HG02938 (cell line): ENCODE measurements at regions not wholly inside any gene's neighbourhood (a gene's known extent, or its start where the extent isn't known, plus 50 kb on each side); places are given as distances from the start of the nearest gene placed in this dataset.
"Not testable (repeated sequence)": the region's sequence is repeated elsewhere in the genome, so short reads cannot be mapped to it uniquely, and the experiment has no call there.

Experiments
- ATAC-seq: cut with Tn5 transposase; IDR thresholded peaks from one replicate; pipeline ENCODE4 v1.9.1; 2021; ENCODE audit warnings: mild to moderate bottlenecking, moderate library complexity; ENCODE audit not compliant: unreplicated experiment

DNA sequence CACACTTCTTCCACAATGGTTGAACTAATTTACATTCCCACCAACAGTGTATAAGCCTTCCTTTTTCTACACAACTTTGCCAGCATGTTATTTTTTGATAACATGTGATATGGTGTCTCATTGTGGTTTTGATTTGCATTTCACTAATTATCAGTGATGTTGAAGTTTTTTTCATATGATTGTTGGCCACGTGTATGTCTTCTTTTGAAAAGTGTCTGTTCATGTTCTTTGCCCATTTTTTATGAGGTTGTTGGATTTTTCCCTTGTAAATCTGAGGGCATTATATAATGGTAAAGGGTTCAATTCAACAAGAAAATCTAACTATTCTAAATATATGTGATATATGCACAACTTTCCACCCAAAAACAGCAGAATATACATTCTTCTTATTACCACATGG is 153.4 kb upstream of the POGK start:
- not testable (repeated sequence) for ATAC-seq

DNA sequence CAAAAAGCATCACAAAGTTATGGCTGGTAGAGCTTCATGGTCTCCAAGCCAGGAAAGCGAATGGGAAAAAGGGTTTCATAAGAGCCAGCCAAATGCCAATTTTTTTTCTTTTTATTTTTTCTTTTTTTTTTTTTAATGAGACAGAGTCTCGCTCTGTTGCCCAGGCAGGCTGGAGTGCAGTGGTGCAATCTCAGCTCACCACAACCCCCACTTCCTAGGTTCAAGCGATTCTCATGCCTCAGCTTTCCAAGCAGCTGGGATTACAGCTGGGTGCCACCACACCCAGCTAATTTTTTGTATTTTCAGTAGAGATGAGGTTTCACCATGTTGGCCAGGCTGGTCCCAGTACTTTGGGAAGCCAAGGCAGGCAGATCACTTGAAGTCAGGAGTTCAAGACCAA is 148.7 kb upstream of the POGK start:
- ATAC-seq, result not testable (repeated sequence)

DNA sequence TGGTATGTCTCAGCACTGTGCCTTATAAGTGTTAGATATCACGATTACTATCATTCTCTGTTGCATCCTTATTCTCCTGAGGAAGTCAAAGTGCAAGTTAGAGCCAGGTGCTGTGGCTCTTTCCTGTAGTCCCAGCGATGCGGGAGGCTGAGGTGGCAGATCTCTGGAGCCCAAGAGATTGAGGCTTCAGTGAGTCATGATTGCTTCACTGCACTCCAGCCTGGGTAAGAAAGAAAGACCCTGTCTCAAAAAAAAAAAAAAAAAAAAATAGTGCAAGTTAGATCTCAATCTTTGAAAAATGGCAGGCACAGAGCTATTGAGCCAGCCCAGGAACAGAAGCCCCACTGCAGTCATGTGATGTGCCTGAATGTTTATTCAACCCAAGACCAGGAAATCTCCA is 147.8 kb upstream of the POGK start:
- no peak for ATAC-seq

DNA sequence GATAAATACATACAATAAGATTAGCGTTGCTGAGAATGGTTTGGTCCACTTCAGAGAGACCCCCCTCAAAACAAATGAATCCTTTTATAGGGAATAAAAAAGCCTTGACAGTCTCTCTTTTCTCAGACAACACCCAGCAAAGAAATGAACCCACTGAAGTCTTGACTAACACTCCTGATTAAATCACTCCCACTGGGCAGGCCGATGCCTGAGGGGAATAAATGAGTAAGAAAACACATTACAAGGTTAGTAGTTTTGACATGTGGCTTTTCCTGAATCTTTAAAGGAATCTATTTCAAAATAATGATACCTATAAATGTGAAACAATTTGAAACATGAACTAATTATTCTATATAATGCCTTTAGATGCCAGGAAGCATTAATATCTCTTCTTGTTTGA is 146.9 kb upstream of the POGK start:
- no peak for ATAC-seq

DNA sequence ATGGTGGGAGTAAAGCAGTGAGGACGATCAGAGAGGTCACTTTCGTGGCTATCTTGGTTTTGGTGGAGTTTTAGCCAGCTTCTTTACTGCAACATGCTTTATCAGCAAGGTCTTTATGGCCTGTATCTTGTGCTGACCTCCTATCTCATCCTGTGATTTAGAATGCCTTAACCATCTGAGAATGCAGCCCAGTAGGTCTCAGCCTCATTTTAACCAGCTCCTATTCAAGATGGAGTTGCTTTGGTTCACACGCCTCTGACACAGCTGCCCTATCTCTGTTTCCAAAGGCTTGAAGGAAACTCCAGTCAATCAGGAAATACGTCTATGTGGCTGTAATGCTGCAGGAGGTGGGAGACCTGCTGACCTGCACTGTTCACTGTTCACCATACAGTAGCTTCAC is 146.1 kb upstream of the POGK start:
- no peak for ATAC-seq

DNA sequence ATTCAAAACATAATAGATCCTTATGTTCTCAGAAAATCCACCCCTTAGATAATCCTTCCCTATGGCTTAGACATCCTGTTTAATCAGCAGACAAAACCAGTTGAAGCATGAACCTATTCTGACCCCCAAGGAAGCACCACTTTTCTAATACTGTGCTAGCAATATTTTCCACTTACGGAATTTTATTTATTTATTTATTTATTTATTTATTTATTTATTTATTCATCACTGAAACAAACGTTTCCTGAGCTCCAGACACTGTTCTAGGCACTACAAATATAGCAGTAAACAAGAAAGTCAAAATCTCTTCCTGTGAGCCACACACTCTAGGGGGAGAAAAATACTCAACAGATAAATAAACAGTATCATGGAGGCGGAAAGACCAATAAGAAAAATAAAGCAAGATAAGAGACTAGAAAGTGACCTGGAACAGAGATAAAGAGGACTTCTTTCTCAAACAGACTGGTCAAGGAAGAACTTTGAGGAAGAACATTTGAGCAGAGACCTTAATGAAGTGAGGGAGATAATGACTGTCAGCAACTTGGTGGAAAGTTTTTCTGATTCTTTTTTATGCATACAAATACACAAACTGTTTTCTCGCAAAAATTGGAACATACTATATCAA is 145.5 kb upstream of the POGK start:
- ATAC-seq, result no peak

DNA sequence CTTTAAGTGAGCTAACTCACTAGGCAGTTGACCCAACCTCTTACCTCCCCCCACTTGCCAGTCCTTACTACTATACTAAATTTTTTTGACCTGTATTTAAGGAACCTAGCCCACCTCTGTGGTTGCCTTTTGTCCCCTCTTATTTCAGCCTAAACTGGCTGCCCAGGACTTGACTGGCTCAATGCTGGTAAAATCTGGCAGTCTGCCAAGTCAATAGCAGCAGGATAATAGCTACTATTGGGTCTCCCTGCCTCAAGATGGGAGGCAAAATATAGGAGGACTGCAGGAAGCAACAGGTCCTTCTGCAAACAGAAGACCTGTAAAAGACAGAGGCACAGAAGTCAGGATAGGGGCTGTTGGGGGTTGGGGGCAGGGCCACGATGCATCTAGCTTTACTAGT is 144.2 kb upstream of the POGK start:
- ATAC-seq, result no peak

DNA sequence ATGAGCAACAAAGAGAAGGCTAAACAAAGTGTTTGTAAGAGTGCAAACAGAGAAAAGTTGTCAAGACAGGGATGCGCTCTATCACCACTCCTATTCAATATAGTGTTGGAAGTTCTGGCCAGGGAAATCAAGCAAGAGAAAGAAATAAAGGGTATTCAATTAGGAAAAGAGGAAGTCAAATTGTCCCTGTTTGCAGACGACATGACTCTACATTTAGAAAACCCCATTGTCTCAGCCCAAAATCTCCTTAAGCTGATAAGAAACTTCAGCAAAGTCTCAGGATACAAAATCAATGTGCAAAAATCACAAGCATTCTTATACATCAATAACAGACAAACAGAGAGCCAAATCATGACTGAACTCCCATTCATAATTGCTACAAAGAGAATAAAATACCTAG is 143.4 kb upstream of the POGK start:
- ATAC-seq, result not testable (repeated sequence)

DNA sequence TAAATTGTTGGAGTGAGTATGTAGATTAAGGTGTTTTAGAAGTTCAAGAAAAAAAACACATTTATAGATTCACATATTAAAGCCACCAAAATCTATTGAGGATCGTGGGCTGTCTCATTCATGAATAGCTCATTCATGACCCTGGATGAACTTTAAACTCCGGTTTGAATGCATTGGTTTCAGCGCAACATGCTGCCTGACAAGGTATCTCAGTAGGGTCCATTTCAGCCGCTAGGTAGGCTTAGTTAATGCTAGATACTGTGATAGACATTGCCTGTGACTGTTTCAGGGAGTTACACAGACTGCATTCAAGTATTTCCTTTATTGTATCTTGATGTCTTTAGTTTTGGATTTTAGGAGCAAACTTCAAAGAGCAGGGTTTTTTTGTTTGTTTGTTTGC is 140.5 kb upstream of the POGK start:
- no peak for ATAC-seq

DNA sequence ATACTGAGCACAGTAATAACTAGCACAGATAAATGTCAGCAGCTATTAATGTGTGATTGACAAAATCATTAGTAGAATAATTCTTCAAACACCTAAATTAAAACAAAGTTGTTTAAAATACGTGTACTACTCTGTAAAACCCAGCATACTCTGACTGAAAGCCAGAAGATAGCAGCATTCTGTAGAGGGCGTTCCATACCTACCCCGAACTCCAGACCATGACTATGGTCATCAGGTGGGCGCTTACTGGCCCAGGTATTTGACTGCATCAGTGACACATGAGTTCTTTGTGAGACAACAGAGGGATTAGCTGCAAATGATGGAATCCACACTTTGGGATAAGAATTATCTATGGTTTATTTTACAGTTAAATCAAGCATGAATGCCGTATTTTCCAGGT is 139.7 kb upstream of the POGK start:
- no peak for ATAC-seq

DNA sequence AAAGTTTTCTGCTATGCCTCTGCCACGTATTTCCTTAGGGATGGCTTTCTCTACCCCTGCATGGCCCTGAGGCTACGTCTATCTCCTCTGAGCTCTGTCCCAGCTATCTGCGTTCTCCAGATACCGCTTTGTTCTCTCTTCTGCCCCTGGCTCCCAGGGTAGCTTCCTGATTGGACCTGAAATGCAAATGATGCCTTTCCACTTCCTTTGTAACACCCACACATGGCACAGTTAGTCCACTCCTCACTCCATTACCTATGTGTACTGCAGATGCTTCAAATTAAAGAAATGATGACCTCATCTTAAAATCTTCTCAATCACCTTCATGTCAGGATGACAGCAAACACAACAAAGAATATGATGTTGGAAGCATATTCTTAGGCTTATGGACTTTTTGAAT is 138.6 kb upstream of the POGK start:
- ATAC-seq, result no peak

DNA sequence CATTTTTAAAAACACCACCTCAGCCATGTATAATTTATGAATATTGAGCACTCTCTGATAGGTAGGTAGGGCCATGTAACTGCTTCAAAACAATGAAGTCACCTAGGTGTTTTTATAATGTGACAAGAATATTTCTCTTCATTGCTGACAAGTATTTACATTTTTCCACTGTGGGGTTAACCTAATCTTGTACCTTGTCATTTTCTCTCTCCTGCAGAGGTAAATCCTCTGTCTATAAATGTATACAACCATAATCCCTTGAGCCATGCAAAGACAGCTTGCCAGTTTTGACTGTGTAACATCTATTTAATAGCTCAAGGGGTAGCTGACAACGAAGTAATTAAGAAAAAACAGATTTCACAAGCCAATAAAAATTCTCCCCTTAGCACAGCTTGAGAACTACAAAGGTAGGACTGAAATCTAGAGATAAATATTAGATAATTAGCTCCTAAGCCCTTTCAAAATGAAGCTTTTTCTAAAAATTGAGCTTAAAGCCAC is 137.6 kb upstream of the POGK start:
- ATAC-seq, result no peak

DNA sequence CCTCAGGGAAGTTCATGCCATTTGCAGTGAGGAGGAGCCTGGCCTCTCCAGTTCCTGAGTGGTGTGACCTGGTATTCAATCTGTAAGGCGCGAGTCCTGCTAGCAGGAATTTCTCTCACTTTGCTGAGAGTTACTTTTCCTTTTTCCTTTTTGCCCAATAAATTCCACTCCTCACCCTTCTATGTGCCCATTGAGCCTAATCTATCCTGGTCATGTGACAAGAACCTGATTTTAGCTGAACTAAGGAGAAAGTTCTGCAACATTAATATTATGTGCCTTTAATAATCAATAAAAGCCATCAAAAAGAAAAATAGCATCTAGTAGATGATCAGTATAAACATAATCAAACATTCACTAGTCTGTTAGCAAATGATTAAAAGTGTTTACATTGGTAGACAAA is 136.1 kb upstream of the POGK start:
- no peak for ATAC-seq

DNA sequence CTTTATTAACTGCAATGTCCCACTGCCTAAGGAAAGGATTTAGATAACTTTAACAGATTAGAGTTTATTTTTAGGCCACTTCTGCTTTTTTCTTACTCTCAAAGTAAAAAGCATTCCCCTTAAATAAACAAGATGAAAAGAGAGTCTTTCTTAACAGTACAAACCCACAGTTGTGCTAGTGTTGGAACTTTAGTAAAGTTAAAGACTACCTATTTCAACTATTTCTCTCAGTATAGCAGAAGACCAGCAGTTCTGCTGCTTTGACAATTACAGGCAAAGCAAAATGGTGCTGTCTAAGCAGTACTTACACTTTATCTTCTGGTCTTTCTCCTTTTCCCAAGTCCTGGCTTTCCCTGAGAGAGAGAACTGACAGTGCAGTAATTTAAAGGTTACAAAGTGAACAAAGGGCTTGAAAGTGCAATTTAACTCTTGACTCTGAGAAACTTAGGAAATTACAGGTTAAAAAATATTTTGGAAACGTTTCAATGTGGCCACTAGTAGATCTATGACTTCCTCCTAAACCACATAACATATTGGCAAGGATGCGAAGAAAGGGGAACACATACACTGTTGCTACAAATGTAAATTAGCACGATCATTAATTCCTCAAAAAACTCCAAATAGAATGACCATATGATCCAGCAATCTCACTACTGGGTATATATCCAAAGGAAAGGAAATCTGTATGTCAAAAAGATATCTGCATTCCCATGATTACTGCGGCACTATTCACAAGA is 135.4 kb upstream of the POGK start:
- ATAC-seq, result no peak

DNA sequence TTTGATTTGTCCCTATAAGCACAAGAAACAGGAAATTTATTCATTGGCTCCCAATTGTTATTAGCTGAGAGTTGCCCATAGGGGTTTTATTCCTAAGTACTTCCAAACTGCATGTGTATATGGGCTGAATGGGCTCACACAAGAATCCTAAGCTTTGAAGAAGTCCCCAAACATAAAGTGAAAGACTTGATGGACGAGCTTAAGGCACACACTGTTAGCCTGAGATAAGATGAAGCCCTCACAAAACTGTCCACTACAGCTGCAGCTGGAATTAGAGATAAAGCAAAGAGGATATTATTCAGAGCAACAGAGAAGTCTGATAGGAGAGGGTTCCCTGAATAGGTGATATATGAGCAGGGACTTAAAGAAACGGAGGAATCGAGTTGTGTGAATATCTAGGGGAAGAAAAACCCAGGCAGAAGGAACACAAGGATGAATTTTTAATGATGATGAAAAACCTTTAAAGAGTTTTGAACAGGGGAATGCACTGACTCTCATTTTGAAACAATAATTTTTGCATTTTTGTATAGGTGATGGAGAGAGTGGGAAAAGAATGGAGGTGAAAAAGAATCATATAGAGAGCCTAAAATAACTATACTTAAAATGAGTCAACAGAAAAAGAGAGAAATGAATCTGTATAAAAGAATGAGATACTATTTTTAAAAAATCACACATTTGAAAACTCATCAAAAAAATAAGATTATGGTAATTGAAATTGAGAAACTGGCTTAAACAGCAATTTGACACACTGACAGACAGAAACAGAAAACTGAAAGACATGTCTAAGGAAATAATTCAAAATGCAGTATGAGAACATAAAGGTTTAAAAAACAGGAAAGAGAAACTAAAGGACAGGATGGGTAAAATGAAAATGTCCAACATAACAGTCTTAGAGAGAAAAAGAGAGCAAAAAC is 133.6 kb upstream of the POGK start:
- no peak for ATAC-seq

DNA sequence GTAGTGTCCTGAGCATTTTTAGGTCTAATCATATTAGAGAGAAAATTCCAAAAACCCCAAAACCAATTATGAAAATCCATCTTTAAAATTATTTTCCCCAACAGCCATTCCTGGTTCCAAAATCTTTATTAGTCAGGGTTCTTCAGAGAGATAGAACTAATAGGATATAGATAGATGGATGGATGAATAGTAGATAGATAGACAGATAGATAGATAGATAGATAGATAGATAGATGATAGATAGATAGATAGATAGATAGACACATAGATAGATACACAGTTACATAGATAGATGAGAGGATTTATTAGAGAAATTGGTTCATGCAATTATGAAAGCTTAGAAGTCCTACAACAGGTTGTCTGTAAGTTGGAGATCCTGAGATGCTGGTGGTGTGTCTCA is 122.7 kb upstream of the POGK start:
- ATAC-seq, result no peak

DNA sequence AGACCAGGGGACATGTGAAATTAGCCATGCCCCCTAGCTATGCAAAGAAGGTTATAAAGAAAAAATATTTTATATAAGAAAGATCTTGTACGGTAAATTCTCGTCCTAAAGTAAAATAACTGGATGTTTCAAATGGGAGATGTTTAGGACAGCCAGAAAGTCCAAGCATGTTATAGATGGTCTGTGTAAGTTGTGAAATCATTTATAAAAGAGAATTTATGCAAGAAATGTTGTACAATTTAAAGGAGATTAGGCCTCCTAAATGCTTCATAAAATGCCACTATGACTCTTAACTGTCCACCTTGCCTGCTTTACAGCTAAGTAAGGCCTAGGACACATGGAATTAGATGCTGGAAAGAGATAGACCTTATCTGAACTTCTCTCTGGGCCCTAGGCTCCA is 118.1 kb upstream of the POGK start:
- no peak for ATAC-seq

DNA sequence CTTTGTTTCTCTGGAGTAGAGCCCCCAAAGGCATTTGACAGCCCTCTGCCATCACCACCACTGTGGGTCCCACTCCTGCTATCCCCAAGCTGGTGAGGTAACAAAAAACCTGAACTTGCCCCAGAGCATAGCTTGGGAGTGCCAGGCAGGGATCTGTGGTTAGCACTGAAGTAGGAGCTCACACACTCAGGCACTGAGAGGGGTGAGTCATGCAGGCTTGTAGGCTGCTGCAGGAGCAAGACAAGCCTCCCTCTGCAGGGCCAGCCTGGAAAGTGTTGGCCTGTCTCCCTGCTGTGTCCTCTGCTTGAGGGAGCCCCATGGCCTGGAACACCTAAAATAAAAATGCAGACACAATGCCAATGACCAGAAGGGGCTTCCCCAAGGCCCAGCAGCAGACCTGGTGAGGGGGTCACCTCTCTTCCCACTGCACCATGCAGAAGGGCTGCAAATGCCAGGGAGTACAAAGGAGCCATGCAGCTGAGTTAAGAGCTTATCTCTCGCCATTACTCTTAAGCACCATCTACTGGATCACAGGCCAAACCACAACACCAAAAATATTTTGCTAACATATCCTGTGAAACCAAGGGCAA is 108.9 kb upstream of the POGK start:
- ATAC-seq, result no peak

DNA sequence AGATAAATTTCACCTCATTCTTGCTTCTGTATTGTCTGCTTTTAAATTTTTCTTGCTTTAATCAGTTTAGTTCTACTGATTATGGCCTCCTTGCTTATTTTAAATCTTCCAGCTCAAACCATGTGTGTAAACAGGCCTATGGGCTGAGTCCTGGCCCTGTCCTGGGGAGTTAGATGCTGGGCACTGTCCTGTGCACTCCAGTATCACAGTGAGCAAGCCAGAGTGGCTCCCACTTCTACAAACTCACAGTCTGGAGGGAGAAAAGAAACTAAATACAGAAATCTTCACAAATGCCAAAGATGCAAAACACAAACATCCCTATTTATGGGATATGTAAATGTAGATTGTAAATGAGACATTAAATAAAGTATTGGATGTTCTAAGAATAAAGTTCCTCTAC is 101.1 kb upstream of the POGK start:
- no peak for ATAC-seq

DNA sequence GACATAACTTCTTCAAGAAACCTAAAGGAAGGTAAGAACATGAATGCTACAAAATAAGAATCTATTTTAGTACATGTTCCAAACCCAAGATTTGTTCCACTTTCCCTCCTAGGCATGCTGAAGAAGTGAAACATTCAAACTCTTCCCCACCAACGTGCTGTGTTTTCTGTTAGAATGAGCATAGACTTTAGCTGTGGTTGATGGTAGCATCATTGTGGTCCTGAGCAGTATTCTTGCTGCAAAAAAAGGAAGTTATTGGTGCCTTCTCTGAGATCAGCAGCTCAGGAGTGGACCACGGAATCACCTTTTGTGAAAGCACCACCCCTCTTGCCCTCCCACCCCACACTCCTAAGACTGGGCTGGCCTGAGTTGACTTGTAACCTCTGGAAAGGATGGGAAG is 100.4 kb upstream of the POGK start:
- ATAC-seq, result no peak

DNA sequence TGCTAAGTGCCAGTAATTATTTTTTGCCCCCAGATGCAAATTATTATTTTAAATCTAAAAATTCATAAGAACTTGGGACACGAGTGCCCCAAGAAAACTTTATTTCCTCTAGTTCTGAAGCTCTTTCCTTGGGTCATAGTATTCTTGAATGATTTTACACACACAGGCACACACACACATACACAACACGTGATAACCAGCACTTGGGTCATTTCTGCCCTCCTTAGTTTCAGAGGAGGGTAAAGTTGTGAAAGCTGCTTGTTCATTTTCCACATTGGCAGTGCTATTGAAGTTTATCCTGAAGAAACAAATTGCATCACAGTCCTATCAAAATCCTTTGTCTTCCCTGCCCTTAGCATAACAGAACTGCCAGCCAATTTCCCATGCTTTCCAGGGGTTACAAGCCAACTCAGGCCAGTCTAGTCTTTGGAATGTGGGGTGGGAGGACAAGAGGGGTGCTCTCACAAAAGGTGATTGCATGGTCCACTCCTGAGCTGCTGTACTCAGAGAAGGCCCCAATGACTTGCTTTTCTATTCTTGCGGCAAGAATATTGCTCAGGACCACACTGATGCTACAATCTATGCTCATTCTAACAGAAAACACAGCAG is 98.5 kb upstream of the POGK start:
- no peak for ATAC-seq
